Endodermal cell (in vitro differentiated cells): ENCODE measurements at regions not wholly inside any gene's neighbourhood (a gene's known extent, or its start where the extent isn't known, plus 50 kb on each side); places are given as distances from the start of the nearest gene placed in this dataset.

Experiments used
- DNase-seq: peaks from one replicate; pipeline ENCODE4 v3.0.0-alpha.2; 2017
- H3K27ac ChIP-seq: 2 replicates; pipeline ENCODE4 v1.5.1; 2013; ENCODE audit warnings: mild to moderate bottlenecking, low read depth, low read length, moderate library complexity
- H3K27me3 ChIP-seq: 2 replicates; pipeline ENCODE4 v1.6.1; 2013; ENCODE audit warnings: mild to moderate bottlenecking, low read length, moderate library complexity; ENCODE audit not compliant: insufficient read depth, control insufficient read depth, poor library complexity, severe bottlenecking
- H3K36me3 ChIP-seq: 2 replicates; pipeline ENCODE4 v1.7.0; 2013; ENCODE audit warnings: mild to moderate bottlenecking, low read length, moderate library complexity; ENCODE audit not compliant: control insufficient read depth, insufficient read depth
- H3K4me1 ChIP-seq: one replicate; pipeline ENCODE4 v1.7.0; 2013; ENCODE audit warnings: low read length; ENCODE audit not compliant: control insufficient read depth, insufficient read depth
- H3K4me3 ChIP-seq: 2 replicates; pipeline ENCODE4 v1.5.1; 2013; ENCODE audit warnings: mild to moderate bottlenecking, low read length, moderate library complexity
- H3K9ac ChIP-seq: 2 replicates; pipeline ENCODE4 v1.6.1; 2013; ENCODE audit warnings: mild to moderate bottlenecking, low read length, moderate library complexity; ENCODE audit not compliant: poor library complexity, severe bottlenecking; ENCODE audit errors: extremely low read depth
- H3K9me3 ChIP-seq: 2 replicates; pipeline ENCODE4 v1.6.1; 2013; ENCODE audit warnings: mild to moderate bottlenecking, low read length, moderate library complexity; ENCODE audit not compliant: control insufficient read depth
- H3K27ac Mint-ChIP-seq: 2 replicates; pipeline ENCODE4 v1.8.0; 2020; ENCODE audit warnings: mixed read lengths
- H3K27me3 Mint-ChIP-seq: 2 replicates; pipeline ENCODE4 v1.8.0; 2021; ENCODE audit warnings: mild to moderate bottlenecking, mixed read lengths; ENCODE audit not compliant: insufficient read depth
- H3K36me3 Mint-ChIP-seq: 2 replicates; pipeline ENCODE4 v1.8.0; 2020; ENCODE audit warnings: low read depth, mixed read lengths
- H3K4me1 Mint-ChIP-seq: 2 replicates; pipeline ENCODE4 v1.8.0; 2020; ENCODE audit warnings: mixed read lengths
- H3K4me3 Mint-ChIP-seq: 2 replicates; pipeline ENCODE4 v1.8.0; 2020; ENCODE audit warnings: mild to moderate bottlenecking, moderate library complexity, mixed read lengths
- H3K9me3 Mint-ChIP-seq: 2 replicates; pipeline ENCODE4 v1.8.0; 2020; ENCODE audit warnings: mild to moderate bottlenecking, mixed read lengths
- CTCF ChIP-seq: fragments of 200-600 bp; sonication (generic); conservative IDR thresholded peaks from 2 replicates; pipeline ENCODE4 v1.5.0; 2021; ENCODE audit warnings: antibody characterized with exemption, mild to moderate bottlenecking
- WGBS, 2 experiments: methylation state at CpG; one replicate each; pipeline versions ENCODE4 v1.1.5 to v1.1.7; 2013; ENCODE audit warnings: missing lambda C conversion rate in 2 of 2, mixed read lengths in 1 of 2; ENCODE audit not compliant: insufficient coverage in 1 of 2, insufficient read length in 1 of 2; 5-methylcytosine and 5-hydroxymethylcytosine counted together

DNA sequence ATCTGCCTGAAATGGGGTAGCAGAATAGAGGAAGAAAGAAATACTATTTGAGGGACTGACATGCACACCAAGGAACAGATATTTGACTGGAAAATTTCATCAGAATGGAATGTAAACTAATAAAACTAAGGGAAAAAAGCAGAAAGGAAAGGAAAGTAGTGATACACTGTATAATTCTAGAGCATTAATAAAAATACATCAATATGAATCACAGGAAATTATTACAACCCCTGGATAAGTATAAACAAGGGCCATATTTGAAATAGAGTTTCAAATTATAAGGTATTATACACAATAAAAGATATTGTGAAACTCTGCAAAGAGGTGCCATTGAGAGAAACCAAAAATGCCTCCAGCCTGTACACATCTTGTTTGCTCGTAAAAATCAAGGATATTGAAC, 149.6 kb downstream of the ICOS start:
- Histone ChIP-seq H3K9me3 (peaks cover 8% of the 10 kb centered on the region), H3K36me3 (no peaks in the 10 kb centered on the region), H3K27me3 (no peaks in the 10 kb centered on the region), H3K4me1 (peaks cover 7% of the 10 kb centered on the region), H3K27ac (no peak overlapping the region), H3K9ac (no peak overlapping the region), H3K4me3 (no peak overlapping the region)
- WGBS, 2 experiments: 86 to 100% methylated on average over 1 of the region's 1 CpG
- Mint-ChIP-seq H3K4me1 (peaks cover 35% of the 10 kb centered on the region), H3K36me3 (no peaks in the 10 kb centered on the region), H3K27me3 (no peaks in the 10 kb centered on the region), H3K9me3 (peaks cover 14% of the 10 kb centered on the region), H3K4me3 (no peak overlapping the region), H3K27ac (no peak overlapping the region)
- DNase-seq: no peak
- TF ChIP-seq CTCF: no peak

DNA sequence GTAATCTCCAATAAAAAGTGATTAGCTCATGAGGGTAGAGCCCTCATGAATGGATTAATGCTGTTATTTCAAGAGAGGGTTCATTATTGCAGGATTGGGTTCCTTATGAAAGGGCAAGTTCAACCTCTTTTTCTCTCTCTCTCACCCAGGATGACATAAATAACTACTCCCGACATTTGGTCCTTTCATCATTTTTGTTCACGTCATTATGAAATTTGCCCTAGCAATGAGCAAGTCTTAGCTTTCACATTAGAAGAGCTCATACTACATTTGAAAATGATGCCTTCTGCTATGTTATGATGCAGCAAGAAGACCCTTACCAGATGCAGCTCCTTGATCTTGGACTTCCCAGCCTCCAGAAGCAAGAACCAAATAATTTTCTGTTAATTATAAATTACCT, 152.5 kb downstream of the ICOS start:
- Mint-ChIP-seq H3K27ac (no peak overlapping the region), H3K36me3 (no peaks in the 10 kb centered on the region), H3K4me1 (peaks cover 8% of the 10 kb centered on the region), H3K4me3 (no peak overlapping the region), H3K9me3 (peaks cover 35% of the 10 kb centered on the region), H3K27me3 (no peaks in the 10 kb centered on the region)
- Histone ChIP-seq H3K4me1 (no peaks in the 10 kb centered on the region), H3K4me3 (no peak overlapping the region), H3K27ac (no peak overlapping the region), H3K36me3 (no peaks in the 10 kb centered on the region), H3K27me3 (no peaks in the 10 kb centered on the region), H3K9me3 (peaks cover 16% of the 10 kb centered on the region), H3K9ac (no peak overlapping the region)
- no peak for TF ChIP-seq CTCF
- no peak for DNase-seq
- 87 to 92% methylated on average over 2 of the region's 2 CpGs for whole genome bisulfite sequencing, 2 experiments

DNA sequence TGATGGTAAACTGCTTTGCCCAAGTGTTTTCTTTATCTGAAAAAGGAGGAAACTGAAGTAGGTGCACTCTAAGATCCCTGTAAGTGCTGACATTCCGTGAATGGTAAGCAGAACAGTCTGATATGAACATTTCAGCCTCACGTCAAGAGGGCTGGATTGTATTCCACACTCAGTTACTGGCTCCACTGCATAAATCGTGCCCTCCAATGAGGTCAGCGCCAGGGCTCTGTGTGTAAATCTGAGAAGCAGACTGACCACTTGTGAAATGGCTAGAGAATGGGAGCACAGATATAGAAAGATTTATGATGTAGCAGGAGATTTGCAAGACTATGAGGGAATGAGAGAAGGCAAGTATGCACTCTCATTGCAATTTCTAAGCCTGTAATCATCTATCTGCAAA, 153.0 kb downstream of the ICOS start:
- no peak overlapping the region for H3K4me3 Mint-ChIP-seq
- Histone ChIP-seq H3K36me3 (no peaks in the 10 kb centered on the region), H3K4me1 (no peaks in the 10 kb centered on the region), H3K27me3 (no peaks in the 10 kb centered on the region), H3K9ac (no peak overlapping the region), H3K27ac (no peak overlapping the region), H3K9me3 (peaks cover 16% of the 10 kb centered on the region), H3K4me3 (no peak overlapping the region)
- H3K36me3 Mint-ChIP-seq: no peaks in the 10 kb centered on the region
- peaks cover 36% of the 10 kb centered on the region for H3K9me3 Mint-ChIP-seq
- WGBS, 2 experiments: 92 to 98% methylated on average over 4 of the region's 4 CpGs
- no peaks in the 10 kb centered on the region for H3K27me3 Mint-ChIP-seq
- no peak for TF ChIP-seq CTCF
- no peak for DNase-seq
- H3K27ac Mint-ChIP-seq: no peak overlapping the region
- peaks cover 4% of the 10 kb centered on the region for H3K4me1 Mint-ChIP-seq
